Skin of body (tissue), 1 donor: ENCODE measurements at regions not wholly inside any gene's neighbourhood (a gene's known extent, or its start where the extent isn't known, plus 50 kb on each side); places are given as distances from the start of the nearest gene placed in this dataset.
"Not testable (repeated sequence)": the region's sequence is repeated elsewhere in the genome, so short reads cannot be mapped to it uniquely, and the experiment has no call there.

ENCODE experiments used
- DNase-seq: peaks from one replicate; lab custom pipeline; 2025; lab: John Stamatoyannopoulos, UW

- DNase-seq, result no peak
Measured at GRCh38 chr6:115443825-115444478, 616.7 kb downstream of the FRK start.

- DNase-seq, result no peak
Measured at GRCh38 chr6:115442323-115442722, 618.4 kb downstream of the FRK start.

DNA sequence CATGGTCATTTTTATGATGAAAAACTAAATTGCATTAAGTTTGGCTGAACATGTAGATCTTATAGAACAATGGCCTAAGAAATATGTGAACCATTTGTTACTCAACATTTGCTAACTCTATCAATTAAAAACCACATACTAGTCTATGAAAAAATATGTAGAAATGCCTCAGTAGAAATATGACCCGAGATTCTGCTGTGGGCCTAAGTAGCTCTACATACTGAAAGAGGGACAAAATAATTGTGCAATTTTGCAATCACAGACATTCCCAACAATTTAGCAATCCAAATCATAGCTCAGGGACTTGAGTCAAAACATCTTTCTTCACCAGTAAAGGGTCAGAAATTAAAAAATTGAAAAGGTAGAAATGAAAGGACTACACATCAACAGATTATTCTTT is 619.0 kb downstream of the FRK start:
- no peak for DNase-seq

DNA sequence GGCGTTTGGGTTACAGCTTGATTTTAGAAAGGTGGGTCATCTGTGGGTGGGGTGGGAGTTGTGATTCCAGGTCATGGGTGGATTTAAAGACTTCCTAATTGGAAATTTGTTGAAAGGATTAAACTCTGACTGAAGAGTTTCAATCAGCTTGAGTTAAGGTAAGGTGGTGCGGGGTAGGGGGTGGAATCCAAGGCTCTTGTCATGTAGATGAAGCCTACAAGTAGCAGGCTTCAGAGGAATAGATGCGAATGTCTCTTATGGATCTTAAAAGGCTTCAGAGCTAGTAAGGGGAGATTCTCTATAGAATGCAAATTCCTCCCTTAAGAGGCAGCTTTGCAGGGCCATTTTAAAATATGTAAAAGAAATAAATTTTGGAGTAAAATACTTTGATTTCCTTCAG is 645.3 kb downstream of the FRK start:
- DNase-seq, result no peak

GRCh38 chr6:115414916-115415315 is 645.8 kb downstream of the FRK start:
- DNase-seq, result not testable (repeated sequence)

DNA sequence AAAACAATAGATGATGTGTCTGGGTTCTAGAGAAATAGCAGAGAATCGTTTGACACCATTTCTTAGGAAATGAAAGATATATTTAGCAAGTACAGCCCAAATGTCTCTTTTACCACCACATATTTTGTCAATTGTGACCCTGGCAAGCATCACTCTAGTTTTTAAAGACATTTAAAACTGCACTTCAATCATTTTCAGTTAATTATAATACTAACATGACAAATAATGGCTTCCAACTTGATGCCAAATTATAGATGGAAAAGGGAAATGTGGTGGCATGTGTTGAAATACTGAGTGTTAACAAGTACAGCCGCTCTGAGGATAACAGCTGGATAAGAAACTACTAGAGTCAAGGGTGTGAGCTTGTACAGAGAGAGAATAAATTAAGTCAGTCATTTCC is 648.9 kb downstream of the FRK start:
- DNase-seq, result peak; percentile 59

GRCh38 chr6:115404446-115404845 is 656.2 kb downstream of the FRK start:
- no peak for DNase-seq

DNA sequence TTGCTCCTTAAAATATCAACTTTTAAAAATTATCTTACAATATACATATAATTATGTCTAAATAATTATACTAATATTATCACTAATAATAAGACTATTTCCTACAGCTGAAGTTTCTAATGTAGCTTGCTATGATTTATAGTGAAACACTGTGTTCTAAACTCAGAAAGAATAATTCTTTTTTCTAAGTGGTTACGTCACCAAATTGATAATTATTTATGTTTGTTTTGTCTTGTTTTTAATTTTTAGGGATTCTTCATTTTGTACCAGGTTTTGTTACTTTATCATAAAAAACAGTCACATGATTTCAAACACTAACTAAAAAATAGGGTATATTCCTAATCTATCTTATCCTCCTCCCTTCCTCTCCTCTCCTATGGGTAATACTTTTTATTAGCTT is 662.1 kb downstream of the FRK start:
- DNase-seq, result no peak

DNA sequence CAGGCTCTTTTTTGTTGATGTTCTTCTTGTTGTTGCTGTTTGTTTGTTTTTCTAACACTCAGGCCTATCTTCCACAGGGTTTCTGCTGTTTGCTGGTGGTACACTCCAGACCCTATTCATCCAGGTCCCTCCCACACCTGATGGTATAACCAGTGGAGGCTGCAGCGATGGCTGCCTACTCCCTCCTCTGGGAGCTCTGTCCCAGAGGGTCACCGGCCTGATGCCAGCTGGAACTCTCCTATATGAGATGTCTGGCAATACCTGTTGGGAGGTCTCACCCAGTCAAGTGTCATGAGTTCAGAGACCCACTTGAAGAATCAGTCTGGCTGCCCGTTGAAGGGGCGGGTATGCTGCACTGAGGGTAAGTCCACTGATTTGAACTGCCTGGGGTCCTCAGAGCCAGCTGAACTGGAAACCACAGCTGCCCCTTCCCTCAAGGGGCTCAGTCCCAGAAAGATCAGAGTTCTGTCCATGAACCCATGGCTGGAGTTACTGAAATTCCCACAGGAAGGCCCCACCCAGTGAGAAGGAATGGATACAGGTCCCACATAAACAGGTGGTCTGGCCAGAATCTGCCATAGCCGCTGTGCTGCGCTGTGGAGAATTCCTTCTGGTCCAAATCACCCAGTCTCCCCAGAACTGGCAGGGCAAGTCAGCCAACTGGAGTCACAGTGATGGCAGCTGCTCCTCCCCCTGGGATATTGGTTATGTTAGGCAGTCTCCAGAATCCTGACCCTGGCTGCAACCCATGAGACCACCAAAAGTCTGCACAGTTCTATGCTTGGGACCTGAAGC is 664.4 kb downstream of the FRK start:
- DNase-seq, result no peak

DNA sequence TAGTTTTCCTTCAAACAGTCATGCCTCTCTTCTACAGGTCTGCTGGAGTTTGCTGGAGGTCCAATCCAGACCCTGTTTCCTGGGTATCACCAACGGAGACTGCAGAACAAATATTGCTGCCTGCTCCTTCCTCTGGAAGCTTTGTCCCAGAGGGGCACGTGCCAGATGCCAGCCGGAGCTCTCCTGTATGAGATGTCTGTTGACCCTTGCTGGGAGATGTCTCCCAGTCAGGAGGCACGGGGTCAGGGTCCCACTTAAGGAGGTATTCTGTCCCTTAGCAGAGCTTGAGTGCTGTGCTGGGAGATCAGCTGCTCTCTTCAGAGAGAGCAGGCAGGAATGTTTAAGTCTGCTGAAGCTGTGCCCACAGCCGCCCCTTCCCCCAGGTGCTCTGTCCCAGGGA is 666.9 kb downstream of the FRK start:
- DNase-seq, result no peak

- no peak for DNase-seq
Measured at GRCh38 chr6:115370202-115370601, 690.5 kb downstream of the FRK start.

- DNase-seq, result no peak
Measured at GRCh38 chr6:115365783-115366182, 694.9 kb downstream of the FRK start.

DNA sequence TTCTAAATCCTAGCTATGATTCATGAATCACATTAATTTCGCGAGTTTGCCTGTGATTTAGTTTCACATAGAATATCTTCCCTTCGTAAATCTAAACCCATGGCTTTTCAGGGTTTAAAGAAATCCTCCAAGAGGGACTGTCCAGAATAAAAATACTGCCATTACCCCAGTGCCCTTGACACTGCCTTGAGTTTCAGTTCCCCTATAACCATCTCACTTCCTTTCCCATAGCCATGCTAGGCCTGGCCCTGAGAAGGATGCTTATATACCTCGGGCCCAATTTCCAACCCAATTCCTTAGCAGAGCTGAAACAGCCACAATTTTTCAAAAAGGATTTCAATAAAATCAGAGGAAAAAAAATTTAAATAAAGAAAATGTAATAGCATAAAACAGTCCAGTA is 697.3 kb downstream of the FRK start:
- DNase-seq, result no peak

DNA sequence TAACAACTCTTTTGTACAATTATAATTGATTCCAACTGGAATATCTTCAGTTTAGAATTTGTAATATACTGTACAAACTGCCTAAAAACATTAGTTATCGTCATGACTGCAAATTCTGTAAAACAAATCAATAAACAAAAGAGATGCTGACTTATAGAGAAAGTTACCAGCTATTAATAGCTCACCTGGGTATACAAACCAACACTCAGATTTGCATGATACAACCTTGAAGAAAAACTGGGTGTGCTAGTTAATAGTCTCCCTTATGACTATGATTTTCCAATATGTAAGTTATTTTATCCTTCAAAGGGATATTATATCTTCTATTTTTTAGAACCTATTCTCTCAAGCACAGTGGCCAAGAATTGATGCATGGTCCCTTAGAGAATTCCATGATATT is 698.5 kb downstream of the FRK start:
- DNase-seq, result no peak

- no peak for DNase-seq
Measured at GRCh38 chr6:115360602-115361325, 699.9 kb downstream of the FRK start.

DNA sequence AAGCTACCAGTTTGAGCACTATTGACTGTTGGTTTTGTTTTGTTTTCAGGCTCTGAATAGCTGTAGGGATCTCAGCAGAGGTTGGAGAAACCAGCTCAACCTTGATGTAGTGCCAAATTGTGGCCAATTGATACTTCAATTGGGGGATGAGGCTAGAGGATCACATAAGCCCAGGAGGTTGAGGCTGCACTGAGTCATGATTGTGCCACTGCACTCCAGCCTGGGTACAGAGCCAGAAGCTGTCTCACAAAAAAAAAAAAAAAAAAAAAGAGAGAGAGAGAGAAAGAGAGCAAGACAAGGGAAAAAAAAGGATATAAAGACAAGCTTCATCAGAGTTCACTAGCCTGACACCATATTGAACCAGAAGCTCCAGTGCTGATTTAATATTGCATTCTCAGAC is 702.1 kb downstream of the FRK start:
- no peak for DNase-seq

- DNase-seq, result no peak
Measured at GRCh38 chr6:115356371-115356770, 704.3 kb downstream of the FRK start.

- no peak for DNase-seq
Measured at GRCh38 chr6:115323001-115323400, 737.7 kb downstream of the FRK start.

GRCh38 chr6:115319823-115320222 is 740.9 kb downstream of the FRK start:
- no peak for DNase-seq

GRCh38 chr6:115310156-115310555 is 750.5 kb downstream of the FRK start:
- DNase-seq, result no peak

DNA sequence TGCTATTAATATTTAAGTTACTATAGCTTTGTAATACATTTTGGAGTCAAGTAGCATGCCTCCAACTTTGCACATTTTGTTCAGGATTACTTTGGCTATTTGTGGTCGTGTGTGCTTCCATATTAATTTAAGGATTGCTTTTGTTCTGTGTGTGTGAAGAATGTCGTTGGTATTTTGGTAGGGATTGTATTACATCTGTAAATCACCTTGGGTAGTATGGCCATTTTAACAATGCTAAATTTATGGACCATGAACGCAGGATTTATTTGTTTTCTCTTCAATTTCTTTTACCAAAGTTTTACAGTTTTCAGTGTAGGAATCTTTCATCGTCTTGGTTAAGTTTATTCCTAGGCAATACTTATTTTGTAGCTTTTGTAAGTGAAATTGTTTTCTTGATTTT is 758.0 kb downstream of the FRK start:
- no peak for DNase-seq

GRCh38 chr6:115287467-115287866 is 773.2 kb downstream of the FRK start:
- DNase-seq, result no peak
